ENCODE measurements at regions not wholly inside any gene's neighbourhood (a gene's known extent, or its start where the extent isn't known, plus 50 kb on each side); places are given as distances from the start of the nearest gene placed in this dataset.
"Not testable (repeated sequence)": the region's sequence is repeated elsewhere in the genome, so short reads cannot be mapped to it uniquely, and the experiment has no call there.

- TF ChIP-seq ZNF148 (tag by site-specific recombination; IDR thresholded peaks at IDR 0.05; ENCODE audit: borderline replicate concordance) = no peak
- TF ChIP-seq ZBTB7A (tag by site-specific recombination; IDR thresholded peaks at IDR 0.05; ENCODE audit: low read depth) = no peak
- no peak for TF ChIP-seq ZNF560 (tag by site-specific recombination; IDR thresholded peaks at IDR 0.05; ENCODE audit: borderline replicate concordance)
- no peak for TF ChIP-seq ZNF114 (tag by site-specific recombination; IDR thresholded peaks at IDR 0.05)
- TF ChIP-seq KLF7 (tag by site-specific recombination; IDR thresholded peaks at IDR 0.05; ENCODE audit: borderline replicate concordance) = no peak
- no peak for TF ChIP-seq RBAK (tag by site-specific recombination; IDR thresholded peaks at IDR 0.05)
- no peak for TF ChIP-seq ZNF211 (tag by site-specific recombination; IDR thresholded peaks at IDR 0.05; ENCODE audit: low read depth)
These were observed 664.2 kb downstream of the TDRD15 start (continued) for GRCh38 chr2:21787941-21788340.

- CTCF ChIA-PET = interaction anchor here (0.7 kb wide), 1 partner anchor 140 kb away, joined by 3 read pairs; no protein-coding TSS in a partner anchor
- H3K36me3 ChIP-seq (ENCODE audit: control insufficient read depth in 2 of 2, insufficient read depth in 1 of 2, low read length in 2 of 2); H3K9me3 ChIP-seq (ENCODE audit: control insufficient read depth, insufficient read depth, low read depth, low read length); H3K27ac ChIP-seq (ENCODE audit: extremely low read depth, low read depth, low read length); POLR2A ChIA-PET; H3K4me3 ChIP-seq (ENCODE audit: low read depth, low read length); H3K4me1 ChIP-seq (ENCODE audit: control insufficient read depth, insufficient read depth, low read length): not testable (repeated sequence)
These were observed 666.5 kb downstream of the TDRD15 start for GRCh38 chr2:21790311-21790710.

- CTCF ChIA-PET = interaction anchor here (0.6 kb wide), 1 partner anchor 24 kb away, joined by 3 read pairs; no protein-coding TSS in a partner anchor
- POLR2A ChIA-PET = no interaction called here
- Histone ChIP-seq H3K9me3 (ENCODE audit: control insufficient read depth, insufficient read depth, low read depth, low read length) (no peaks in the 10 kb centered on the region), H3K36me3 (ENCODE audit: control insufficient read depth in 2 of 2, insufficient read depth in 1 of 2, low read length in 2 of 2) (no peaks in the 10 kb centered on the region), H3K4me1 (ENCODE audit: control insufficient read depth, insufficient read depth, low read length) (no peaks in the 10 kb centered on the region), H3K4me3 (ENCODE audit: low read depth, low read length) (no peak overlapping the region), H3K27ac (ENCODE audit: extremely low read depth, low read depth, low read length) (no peak overlapping the region)
- TF ChIP-seq ZNF777 (tag by site-specific recombination; IDR thresholded peaks at IDR 0.05; ENCODE audit: borderline replicate concordance) (no peak), ZNF704 (tag by site-specific recombination; IDR thresholded peaks at IDR 0.05) (no peak), KLF9 (tag by site-specific recombination; IDR thresholded peaks at IDR 0.05; ENCODE audit: low read depth) (no peak), ZBTB21 (tag by site-specific recombination; IDR thresholded peaks at IDR 0.05) (no peak), ZNF335 (tag by site-specific recombination; conservative IDR thresholded peaks at IDR 0.05) (no peak), ZNF404 (tag by site-specific recombination; IDR thresholded peaks at IDR 0.05) (no peak), ZIC2 (tag by site-specific recombination; IDR thresholded peaks at IDR 0.05) (no peak), PRDM1 (tag by site-specific recombination; IDR thresholded peaks at IDR 0.05) (no peak), ZNF398 (tag by site-specific recombination; IDR thresholded peaks at IDR 0.05) (no peak), ZNF677 (tag by site-specific recombination; IDR thresholded peaks at IDR 0.05) (no peak), ZNF518A (tag by site-specific recombination; conservative IDR thresholded peaks at IDR 0.05; ENCODE audit: low read depth) (no peak), ZNF558 (tag by site-specific recombination; IDR thresholded peaks at IDR 0.05) (no peak), ZBTB17 (tag by site-specific recombination; IDR thresholded peaks at IDR 0.05) (no peak), ZNF394 (tag by site-specific recombination; IDR thresholded peaks at IDR 0.05; ENCODE audit: borderline replicate concordance) (no peak)
These were observed 668.8 kb downstream of the TDRD15 start for GRCh38 chr2:21792571-21792970.

Data from HEK293 (cell line).